WERI-Rb-1 (cell line): ENCODE measurements at regions not wholly inside any gene's neighbourhood (a gene's known extent, or its start where the extent isn't known, plus 50 kb on each side); places are given as distances from the start of the nearest gene placed in this dataset.

Experiments
- DNase-seq: peaks from one replicate; pipeline ENCODE4 v3.0.0-alpha.2; 2020
- H3K27ac ChIP-seq: fragments of 250-450 bp; sonication (Bioruptor Pico); 2 replicates; pipeline ENCODE4 v1.5.1; 2020; ENCODE audit warnings: mild to moderate bottlenecking, moderate library complexity
- H3K27me3 ChIP-seq: fragments of 250-450 bp; sonication (Bioruptor Pico); 2 replicates; pipeline ENCODE4 v1.5.1; 2021; ENCODE audit warnings: mild to moderate bottlenecking, low read depth, moderate library complexity; ENCODE audit not compliant: insufficient read depth, severe bottlenecking
- H3K36me3 ChIP-seq: fragments of 250-450 bp; sonication (Bioruptor Pico); 2 replicates; pipeline ENCODE4 v1.5.1; 2020; ENCODE audit warnings: mild to moderate bottlenecking, moderate library complexity
- H3K4me3 ChIP-seq: 2 replicates; pipeline ENCODE4 v1.5.1; 2011; ENCODE audit warnings: low read depth, mild to moderate bottlenecking, control low read depth, low read length
- H3K9me3 ChIP-seq: fragments of 250-450 bp; sonication (Bioruptor Pico); 2 replicates; pipeline ENCODE4 v1.5.1; 2021; ENCODE audit warnings: mild to moderate bottlenecking, moderate library complexity; ENCODE audit not compliant: severe bottlenecking
- TF ChIP-seq, protein P1 (sequence below): IDR thresholded peaks from 2 replicates; pipeline ENCODE4 v1.5.1; 2011; ENCODE audit warnings: low read depth, mild to moderate bottlenecking, control low read depth, inconsistent platforms, low read length

DNA sequence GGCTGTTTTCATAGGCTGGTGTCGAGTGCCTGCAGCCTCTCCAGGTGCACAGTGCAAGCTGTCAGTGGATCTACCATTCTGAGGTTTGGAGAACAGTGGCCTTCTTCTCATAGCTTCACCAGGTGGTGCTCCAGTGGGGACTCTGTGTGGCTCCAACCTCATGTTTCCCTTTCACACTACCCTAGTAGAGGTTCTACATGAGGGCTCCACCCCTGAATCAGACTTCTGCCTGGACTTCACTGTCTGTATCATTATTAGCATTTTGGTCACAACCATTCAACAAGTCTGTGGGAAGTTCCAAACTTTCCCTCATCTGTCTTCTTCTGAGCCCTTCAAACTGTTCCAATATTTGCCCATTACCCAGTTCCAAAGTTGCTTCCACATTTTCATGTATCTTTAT lies 1003.7 kb downstream of the MCTP2 start:
- Histone ChIP-seq H3K27me3 (peaks cover 37% of the 10 kb centered on the region), H3K4me3 (no peak overlapping the region), H3K27ac (no peak overlapping the region), H3K9me3 (no peaks in the 10 kb centered on the region), H3K36me3 (no peaks in the 10 kb centered on the region)
- TF ChIP-seq, protein P1, sequence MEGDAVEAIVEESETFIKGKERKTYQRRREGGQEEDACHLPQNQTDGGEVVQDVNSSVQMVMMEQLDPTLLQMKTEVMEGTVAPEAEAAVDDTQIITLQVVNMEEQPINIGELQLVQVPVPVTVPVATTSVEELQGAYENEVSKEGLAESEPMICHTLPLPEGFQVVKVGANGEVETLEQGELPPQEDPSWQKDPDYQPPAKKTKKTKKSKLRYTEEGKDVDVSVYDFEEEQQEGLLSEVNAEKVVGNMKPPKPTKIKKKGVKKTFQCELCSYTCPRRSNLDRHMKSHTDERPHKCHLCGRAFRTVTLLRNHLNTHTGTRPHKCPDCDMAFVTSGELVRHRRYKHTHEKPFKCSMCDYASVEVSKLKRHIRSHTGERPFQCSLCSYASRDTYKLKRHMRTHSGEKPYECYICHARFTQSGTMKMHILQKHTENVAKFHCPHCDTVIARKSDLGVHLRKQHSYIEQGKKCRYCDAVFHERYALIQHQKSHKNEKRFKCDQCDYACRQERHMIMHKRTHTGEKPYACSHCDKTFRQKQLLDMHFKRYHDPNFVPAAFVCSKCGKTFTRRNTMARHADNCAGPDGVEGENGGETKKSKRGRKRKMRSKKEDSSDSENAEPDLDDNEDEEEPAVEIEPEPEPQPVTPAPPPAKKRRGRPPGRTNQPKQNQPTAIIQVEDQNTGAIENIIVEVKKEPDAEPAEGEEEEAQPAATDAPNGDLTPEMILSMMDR = no peak
- no peak for DNase-seq

DNA sequence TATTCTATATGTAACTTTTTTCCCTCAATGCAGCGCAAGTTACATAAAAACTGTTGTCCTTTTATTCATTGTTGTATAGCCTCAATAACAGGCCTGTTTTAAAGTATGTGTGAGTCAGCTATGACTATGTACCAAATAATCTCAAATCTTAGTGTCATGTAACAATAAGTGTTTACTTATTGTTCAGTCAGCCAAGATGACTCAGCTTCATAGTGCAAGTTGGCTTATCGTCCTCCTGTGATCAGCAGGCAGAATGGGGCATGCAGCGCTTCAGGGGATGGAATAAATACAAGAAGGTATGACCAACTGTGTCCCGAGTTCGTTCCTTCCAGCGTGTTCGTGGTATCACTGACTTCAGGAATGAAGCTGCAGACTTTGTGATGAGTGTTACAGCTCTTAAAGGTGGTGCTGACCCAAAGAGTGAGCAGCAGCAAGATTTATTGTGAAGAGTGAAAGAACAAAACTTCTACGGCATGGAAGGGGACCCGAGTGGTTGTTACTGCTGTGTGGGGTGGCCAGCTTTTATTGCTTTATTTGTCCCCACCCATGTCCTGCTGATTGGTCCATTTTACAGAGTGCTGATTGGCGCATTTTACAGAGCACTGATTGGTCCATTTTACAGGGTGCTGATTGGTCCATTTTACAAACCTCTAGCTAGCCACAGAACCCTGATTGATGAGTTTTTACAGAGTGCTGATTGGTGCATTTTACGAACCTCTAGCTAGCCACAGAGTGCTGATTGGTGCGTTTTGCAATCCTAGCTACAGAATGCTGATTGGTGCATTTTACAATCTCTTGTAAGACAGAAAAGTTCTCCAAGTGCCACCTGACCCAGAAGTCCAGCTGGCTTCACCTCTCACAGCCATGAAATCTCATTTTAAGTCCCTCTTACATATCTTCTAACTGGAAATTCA lies 1016.0 kb downstream of the MCTP2 start:
- DNase-seq = no peak
- Histone ChIP-seq H3K36me3 (no peaks in the 10 kb centered on the region), H3K4me3 (no peak overlapping the region), H3K9me3 (no peaks in the 10 kb centered on the region), H3K27ac (no peak overlapping the region), H3K27me3 (peaks cover 31% of the 10 kb centered on the region)
- TF ChIP-seq, protein P1 = no peak

DNA sequence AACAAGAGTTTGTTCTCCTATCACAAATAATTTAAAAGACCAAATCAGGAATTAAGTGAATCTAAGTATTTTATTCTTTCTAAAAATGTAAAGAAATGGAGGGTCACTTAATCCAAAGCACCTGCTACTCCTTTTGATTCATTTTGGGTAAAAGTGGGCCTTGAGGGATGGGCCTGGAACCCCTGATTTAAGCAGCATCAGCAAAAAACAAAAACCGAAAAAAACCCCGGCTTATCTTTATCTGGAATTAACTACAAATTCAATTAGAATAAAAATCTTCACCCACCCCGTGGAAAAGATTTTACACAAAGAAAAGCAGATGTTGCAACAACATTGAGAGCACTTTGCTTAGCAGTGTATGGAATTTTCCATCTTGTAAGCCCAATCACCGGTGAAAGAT lies 1018.2 kb downstream of the MCTP2 start:
- TF ChIP-seq, protein P1 = no peak

DNA sequence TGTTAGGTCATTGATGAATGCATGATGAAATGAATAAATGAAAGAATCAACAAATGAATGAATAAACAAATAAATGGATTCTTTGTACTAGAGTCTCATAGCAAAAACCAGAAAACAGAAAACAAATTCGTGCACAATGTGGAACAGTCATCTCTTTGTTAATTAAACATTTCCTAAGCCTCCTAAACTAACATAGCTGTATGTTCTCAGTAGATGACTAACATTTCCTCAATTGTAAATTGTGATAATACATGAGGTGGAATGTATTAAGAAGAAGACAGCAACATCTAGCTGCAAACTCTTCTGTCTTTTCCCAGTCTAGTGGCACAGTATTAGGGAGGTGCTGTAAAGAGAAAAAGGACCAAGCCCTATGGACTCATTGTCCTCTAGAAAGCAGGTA lies 1021.0 kb downstream of the MCTP2 start:
- Histone ChIP-seq H3K9me3 (no peaks in the 10 kb centered on the region), H3K4me3 (no peak overlapping the region), H3K36me3 (no peaks in the 10 kb centered on the region), H3K27me3 (peaks cover 41% of the 10 kb centered on the region), H3K27ac (no peak overlapping the region)
- DNase-seq = no peak
- TF ChIP-seq, protein P1 = no peak

More for the DNA sequence above, 1018.2 kb downstream of the MCTP2 start:
- Histone ChIP-seq H3K27me3 (peaks cover 40% of the 10 kb centered on the region), H3K9me3 (no peaks in the 10 kb centered on the region), H3K4me3 (no peak overlapping the region), H3K27ac (no peak overlapping the region), H3K36me3 (no peaks in the 10 kb centered on the region)
- no peak for DNase-seq

DNA sequence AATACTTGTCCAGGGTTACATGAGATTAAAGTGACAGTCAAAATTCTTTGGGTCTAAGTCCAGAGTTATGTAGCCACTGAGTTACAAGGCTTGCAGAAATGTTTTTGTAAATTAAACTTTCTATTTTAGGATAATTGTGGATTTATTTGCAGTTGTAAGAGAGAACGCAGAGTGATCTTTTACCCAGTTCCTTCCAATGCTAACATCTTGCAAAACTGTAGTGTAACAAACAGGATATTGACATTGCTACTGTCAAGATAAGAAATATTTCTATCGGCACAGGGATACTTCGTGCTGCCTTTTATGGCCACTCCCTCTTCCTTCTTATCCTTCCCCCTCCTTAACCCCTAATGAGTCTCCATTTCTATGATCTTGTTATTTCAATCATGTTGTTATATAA lies 1022.9 kb downstream of the MCTP2 start:
- TF ChIP-seq, protein P1 = no peak
- DNase-seq = no peak
- Histone ChIP-seq H3K9me3 (no peaks in the 10 kb centered on the region), H3K27ac (no peak overlapping the region), H3K27me3 (peaks cover 44% of the 10 kb centered on the region), H3K36me3 (no peaks in the 10 kb centered on the region), H3K4me3 (no peak overlapping the region)

DNA sequence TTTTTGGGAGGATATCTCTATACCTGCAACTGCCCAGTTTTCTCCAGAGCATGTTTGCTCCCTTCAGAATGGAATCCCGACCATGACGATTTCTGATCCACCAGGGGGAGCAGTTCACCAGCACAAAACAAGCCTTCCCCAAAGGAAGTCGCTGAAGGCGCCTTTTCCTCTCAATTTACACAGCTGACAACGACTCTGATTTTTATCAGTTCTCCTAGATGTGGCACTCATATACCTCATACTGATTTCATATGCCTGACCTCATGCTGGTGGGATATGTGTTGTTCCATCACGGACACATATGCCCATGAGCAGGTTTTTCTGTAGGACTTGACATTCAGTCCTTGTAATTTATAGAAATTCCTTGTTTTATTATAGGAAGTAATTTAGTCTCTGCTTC lies 1028.2 kb downstream of the MCTP2 start:
- Histone ChIP-seq H3K27me3 (peaks cover 44% of the 10 kb centered on the region), H3K4me3 (no peak overlapping the region), H3K27ac (no peak overlapping the region), H3K9me3 (no peaks in the 10 kb centered on the region), H3K36me3 (no peaks in the 10 kb centered on the region)
- DNase-seq = peak; percentile 61
- TF ChIP-seq, protein P1 = peak; percentile 71
